ENCODE measurements at regions not wholly inside any gene's neighbourhood (a gene's known extent, or its start where the extent isn't known, plus 50 kb on each side); places are given as distances from the start of the nearest gene placed in this dataset.

- 56 to 59% methylated on average over 2 of the region's 2 CpGs for WGBS, 2 donors
These were observed 147.6 kb upstream of the CES5A start for GRCh38 chr16:56022818-56023217.

GRCh38 chr16:56019274-56019673 is 144.1 kb upstream of the CES5A start:
- no peak overlapping the region for H3K4me3 ChIP-seq
- H3K36me3 ChIP-seq, result no peaks in the 10 kb centered on the region
- no peaks in the 10 kb centered on the region for H3K9me3 ChIP-seq
- no peaks in the 10 kb centered on the region for H3K4me1 ChIP-seq
- ATAC-seq (ENCODE audit: low FRiP score in 2 of 2) (no peak), DNase-seq (no peak)
- TF ChIP-seq POLR2AphosphoS5 (IDR thresholded peaks at IDR 0.05), result no peak
- no peak for TF ChIP-seq CTCF (IDR thresholded peaks at IDR 0.05)
- TF ChIP-seq POLR2A (IDR thresholded peaks at IDR 0.05), result no peak
- no peak for TF ChIP-seq EP300 (IDR thresholded peaks at IDR 0.05)
- no peaks in the 10 kb centered on the region for H3K27me3 ChIP-seq
- H3K27ac ChIP-seq, result no peak overlapping the region

More at GRCh38 chr16:56022818-56023217, 147.6 kb upstream of the CES5A start:
- H3K36me3 ChIP-seq, result no peaks in the 10 kb centered on the region
- TF ChIP-seq EP300 (IDR thresholded peaks at IDR 0.05) (no peak), CTCF (IDR thresholded peaks at IDR 0.05) (no peak), POLR2A (IDR thresholded peaks at IDR 0.05) (no peak), POLR2AphosphoS5 (IDR thresholded peaks at IDR 0.05) (no peak)
- DNase-seq (no peak), ATAC-seq (ENCODE audit: low FRiP score in 2 of 2) (no peak)
- no peak overlapping the region for H3K4me3 ChIP-seq
- no peak overlapping the region for H3K27ac ChIP-seq
- H3K9me3 ChIP-seq, result no peaks in the 10 kb centered on the region
- no peaks in the 10 kb centered on the region for H3K27me3 ChIP-seq
- H3K4me1 ChIP-seq, result no peaks in the 10 kb centered on the region

- H3K27ac ChIP-seq, result no peak overlapping the region
- ATAC-seq (ENCODE audit: low FRiP score in 2 of 2) (peak in 1 of 2 donors; percentile 40), DNase-seq (peak in 1 of 2 donors; percentile 25)
- H3K4me3 ChIP-seq, result no peak overlapping the region
- no peaks in the 10 kb centered on the region for H3K9me3 ChIP-seq
- TF ChIP-seq POLR2AphosphoS5 (IDR thresholded peaks at IDR 0.05) (no peak), POLR2A (IDR thresholded peaks at IDR 0.05) (no peak), CTCF (IDR thresholded peaks at IDR 0.05) (no peak), EP300 (IDR thresholded peaks at IDR 0.05) (no peak)
- H3K27me3 ChIP-seq, result no peaks in the 10 kb centered on the region
- 20 to 21% methylated on average over 6 of the region's 6 CpGs for WGBS, 2 donors
- H3K36me3 ChIP-seq, result no peaks in the 10 kb centered on the region
- H3K4me1 ChIP-seq, result no peaks in the 10 kb centered on the region
These were observed 138.9 kb upstream of the CES5A start for GRCh38 chr16:56013962-56014552.

- H3K36me3 ChIP-seq, result no peaks in the 10 kb centered on the region
- WGBS, 2 donors, result 71 to 73% methylated on average over 3 of the region's 3 CpGs
- H3K9me3 ChIP-seq, result no peaks in the 10 kb centered on the region
- no peaks in the 10 kb centered on the region for H3K4me1 ChIP-seq
- H3K4me3 ChIP-seq, result no peak overlapping the region
- ATAC-seq (ENCODE audit: low FRiP score in 2 of 2), result no peak
- DNase-seq, result no peak
- no peaks in the 10 kb centered on the region for H3K27me3 ChIP-seq
- H3K27ac ChIP-seq, result no peak overlapping the region
- TF ChIP-seq CTCF (IDR thresholded peaks at IDR 0.05) (no peak), EP300 (IDR thresholded peaks at IDR 0.05) (no peak), POLR2A (IDR thresholded peaks at IDR 0.05) (no peak), POLR2AphosphoS5 (IDR thresholded peaks at IDR 0.05) (no peak)
These were observed 137.3 kb upstream of the CES5A start for GRCh38 chr16:56012482-56012811.

- TF ChIP-seq CTCF (IDR thresholded peaks at IDR 0.05) (no peak), POLR2AphosphoS5 (IDR thresholded peaks at IDR 0.05) (no peak), POLR2A (IDR thresholded peaks at IDR 0.05) (no peak), EP300 (IDR thresholded peaks at IDR 0.05) (no peak)
- no peak for ATAC-seq (ENCODE audit: low FRiP score in 2 of 2)
- Histone ChIP-seq H3K27ac (no peak overlapping the region), H3K27me3 (no peaks in the 10 kb centered on the region), H3K4me3 (no peak overlapping the region), H3K36me3 (no peaks in the 10 kb centered on the region), H3K9me3 (no peaks in the 10 kb centered on the region), H3K4me1 (no peaks in the 10 kb centered on the region)
- WGBS, 2 donors, result 47 to 56% methylated on average over 3 of the region's 3 CpGs
- no peak for DNase-seq
These were observed 136.8 kb upstream of the CES5A start for GRCh38 chr16:56011808-56012481.
